ENCODE measurements at regions not wholly inside any gene's neighbourhood (a gene's known extent, or its start where the extent isn't known, plus 50 kb on each side); places are given as distances from the start of the nearest gene placed in this dataset.
"Not testable (repeated sequence)": the region's sequence is repeated elsewhere in the genome, so short reads cannot be mapped to it uniquely, and the experiment has no call there.

DNA sequence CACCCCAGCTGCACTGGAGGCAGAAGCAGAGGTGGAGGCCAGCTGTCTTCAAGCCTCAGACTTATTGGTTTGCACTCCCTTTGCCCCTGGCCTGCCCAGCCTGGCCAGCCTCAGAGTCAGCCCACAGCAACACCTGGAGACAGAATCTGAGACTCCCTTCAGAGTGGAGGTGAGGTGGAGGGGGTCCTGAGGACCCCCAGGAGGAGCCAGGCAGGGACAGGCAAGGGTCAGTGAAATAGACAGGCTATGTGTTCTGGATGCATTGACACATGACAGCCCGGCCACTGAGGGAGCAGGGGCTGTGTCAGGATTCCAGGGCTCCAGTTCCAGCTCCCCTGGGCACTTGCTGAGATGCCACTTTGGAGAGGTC, 309.7 kb downstream of the MYCN start:
- no peak for DNase-seq

DNA sequence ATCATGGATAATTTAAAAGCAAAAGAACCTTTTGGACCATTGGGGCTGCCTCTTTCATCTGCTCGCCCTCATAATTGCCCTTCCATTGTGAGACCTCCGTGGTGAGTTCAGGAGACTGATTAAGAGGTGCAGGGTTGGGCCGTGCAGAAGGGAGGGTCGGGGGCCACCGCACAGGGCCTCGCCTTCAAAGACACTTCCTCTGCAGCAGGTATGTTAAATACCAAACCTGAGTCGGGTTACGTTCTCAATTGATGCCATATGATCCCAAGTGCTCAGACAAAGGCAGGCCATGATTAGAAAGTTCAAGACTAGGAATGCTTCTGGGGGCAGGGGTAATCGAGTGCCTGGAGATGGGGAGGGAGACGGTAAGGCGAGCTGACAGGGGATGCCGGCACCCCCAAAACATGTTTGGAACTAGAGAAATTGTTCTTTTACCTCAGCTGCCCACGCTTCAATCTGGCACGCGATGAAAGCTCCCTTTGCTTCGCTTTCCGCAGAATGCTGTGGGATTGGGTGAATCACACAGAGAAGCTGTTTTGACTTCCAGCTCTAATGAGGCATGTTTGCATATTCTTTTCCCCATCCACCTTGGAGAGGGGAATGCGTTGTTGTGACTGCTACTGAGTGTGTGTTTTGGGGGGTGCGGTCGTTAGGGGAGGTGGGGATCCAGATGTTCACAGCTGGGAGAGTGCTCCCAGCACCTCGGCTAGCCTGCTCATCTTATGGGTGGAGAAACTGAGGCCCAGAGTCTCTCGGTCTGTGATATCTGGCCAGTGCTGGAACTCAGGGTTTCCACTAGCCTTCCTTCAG, 309.1 kb downstream of the MYCN start:
- DNase-seq, result no peak

DNA sequence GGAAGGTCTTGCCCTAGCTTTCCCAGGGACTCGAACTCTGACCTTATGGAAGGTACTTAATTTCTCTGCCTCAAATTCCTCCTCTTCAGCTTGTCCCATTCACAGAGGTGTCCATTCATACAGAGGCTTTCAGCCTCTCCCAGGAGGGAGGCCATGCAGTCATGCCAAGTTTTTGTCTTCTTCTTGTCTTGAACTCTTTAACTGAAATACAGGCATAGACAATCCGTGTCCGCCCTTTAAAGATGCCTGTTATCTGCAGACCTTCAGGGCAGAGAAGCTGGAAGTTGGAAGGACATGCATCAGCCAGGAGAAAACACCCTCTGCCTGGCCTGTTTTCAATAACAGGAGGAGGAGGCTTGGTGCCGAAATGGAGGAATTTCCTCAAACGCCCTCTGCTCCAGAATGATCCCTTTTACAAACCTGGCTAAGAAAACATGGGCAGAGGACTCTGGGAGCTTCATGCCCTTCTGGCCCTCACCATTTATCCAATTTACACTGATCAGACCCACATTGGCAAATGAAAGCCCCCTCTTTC, 308.3 kb downstream of the MYCN start:
- DNase-seq, result no peak

DNA sequence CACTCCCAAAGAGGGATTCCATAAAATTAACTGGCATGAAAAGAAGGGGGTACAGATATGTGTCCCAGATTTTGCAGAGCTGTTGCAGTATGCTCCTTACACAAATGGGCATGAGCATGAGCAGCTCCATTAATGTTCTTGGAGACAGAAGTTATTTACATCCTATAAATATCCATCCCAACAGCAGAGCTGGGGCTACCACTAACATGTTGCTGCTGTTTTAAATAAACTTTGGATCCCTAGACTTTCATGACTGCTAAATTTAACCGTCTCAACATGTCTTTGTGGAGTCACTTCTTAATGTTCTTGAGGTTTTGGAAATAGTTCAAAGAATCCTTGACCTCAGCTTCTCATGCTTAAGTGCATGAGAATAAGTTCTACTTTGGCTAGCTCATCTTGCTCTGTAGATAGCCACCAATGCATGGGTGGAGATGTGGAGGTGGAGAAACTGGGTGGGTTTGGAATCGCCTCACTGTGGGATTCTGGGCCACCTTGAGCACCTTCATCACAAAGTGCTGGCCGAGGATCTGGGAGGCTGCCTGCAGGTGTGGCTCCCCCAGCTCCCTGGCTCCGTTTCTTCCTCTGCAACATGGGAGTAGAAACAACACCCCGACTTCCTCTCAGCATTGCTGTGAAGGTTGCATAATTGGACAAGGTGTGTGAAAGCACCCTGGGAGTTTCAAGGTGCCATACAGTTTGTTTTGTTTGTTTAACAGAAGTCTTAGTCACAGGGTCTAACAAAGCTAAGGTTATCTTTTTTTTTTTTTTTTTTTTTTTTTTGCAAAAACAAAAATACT, 307.2 kb downstream of the MYCN start:
- DNase-seq, result no peak

DNA sequence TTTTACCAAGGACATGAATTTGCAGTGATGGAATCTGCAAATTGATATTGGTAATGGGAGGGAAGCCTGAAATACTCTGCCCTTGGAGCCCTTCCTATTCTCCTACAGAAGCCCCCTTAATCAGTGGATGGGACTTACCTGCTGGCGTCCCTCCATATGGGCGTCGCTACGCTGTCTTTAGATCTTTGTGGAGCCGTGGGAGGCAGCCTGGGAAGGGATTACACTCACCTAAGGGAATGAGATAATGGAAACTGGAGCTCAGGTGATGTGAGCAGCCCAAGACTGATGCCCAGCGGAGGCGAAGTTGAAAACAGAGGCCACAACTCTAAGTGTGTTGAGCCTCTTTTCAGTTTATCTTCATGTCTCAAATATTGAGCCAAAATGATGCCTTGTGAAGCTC, 306.6 kb downstream of the MYCN start:
- no peak for DNase-seq

DNA sequence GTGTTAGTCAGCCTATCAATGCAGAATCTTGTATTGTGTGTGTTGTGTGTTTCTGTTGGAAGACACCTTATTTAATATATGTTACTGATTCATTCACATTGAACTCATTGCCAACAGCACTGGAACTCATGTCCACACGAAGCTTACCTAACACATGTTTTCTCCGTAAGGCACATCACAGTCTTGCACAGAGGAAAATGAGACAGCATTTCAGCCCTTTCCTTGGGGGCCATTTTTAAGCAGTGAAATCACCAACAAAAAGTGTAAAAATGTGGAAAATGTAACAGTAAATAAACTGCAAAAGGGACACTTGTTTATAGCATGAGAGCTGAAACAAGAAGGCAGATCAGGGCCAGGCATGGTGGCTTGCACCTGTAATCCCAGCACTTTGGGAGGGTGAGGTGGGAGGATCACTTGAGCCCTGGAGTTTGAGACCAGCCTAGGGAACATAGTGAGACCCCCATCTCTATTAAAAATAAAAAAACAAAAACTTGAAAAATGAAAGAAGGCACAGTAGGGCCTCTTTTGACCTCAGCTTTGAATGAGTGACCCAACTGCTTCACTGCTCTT, 306.0 kb downstream of the MYCN start:
- DNase-seq, result no peak

DNA sequence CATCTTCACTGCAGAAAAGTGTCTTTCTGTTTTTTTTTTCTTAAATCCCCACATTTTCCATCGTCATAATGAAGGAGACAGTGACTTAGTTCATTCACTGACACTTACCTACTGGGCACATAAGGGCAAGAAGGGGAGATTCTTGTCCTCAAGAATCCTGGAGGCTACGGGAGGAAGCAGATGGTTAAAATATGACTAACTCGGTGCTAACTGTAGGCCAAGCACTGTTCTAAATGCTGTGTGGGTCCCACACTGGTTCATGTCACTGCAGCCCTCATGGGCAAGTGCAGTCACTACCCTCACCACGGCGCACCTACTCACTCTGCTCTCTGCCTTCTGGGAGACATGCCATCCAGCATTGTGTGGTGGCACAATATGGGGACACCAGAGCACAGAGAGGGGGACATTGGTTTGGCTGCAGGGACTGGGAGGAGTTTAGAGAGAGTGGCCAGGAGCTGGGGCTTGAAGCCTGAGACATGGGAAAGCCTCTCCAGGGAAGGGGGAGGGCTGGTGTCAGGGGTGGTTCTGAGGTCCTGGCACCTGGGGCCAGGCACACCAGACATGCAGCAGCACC, 305.2 kb downstream of the MYCN start:
- no peak for DNase-seq

DNA sequence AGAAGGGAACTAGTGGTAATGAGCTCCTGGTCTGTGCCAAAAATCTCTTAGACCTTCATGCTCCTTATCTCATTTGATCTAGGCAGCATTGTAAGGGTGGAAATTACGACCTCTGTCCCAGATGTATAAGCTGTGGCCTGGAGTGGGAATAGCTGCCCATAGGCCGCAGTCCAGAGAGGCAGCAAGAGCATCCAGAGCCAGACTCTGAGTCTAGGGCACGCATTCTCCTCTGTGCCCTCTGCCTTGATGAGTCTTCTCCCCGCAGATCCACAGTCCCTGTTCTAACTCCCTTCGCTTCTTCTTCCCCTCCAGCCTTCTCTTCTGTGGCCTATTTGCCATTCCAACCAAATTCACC, 304.6 kb downstream of the MYCN start:
- DNase-seq, result no peak

DNA sequence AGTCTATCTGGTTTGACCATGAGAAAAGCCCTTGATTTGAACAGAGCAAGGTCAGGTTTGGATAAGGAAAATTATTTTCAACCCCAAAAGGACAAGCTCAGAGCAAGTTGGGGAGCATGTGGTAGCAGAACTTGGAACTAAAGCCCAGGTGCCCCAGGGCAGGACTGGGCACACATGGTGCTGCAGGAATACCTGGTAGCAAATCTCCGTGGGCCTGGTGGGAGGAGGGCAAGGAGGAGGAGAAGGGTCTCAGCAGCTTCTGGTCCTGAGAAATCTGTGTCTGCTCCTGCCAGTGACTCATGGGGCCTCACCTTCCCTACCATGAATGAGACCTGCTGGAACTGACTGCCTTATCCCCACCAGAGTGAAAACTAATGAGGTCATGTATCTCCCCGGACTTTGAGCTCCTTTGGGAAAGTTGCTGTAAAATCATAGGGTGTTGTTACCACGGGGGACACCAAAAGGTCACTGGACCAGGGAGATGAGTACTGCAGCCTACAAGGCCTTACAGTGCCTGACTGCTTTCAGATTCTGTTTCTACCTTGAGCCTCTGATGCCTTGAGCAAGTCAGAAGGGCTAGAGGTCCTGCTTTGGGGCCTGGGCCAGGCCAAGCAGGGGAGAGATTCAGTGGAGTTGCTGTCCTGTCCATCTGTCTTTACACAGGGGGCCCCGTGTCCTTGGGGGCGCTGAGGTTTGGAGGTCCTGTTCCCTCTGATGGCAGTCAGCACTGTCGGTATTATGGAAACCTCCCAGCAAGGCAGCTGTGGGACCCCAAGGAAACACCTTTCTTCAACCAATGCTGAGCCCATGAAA, 304.0 kb downstream of the MYCN start:
- no peak for DNase-seq

DNA sequence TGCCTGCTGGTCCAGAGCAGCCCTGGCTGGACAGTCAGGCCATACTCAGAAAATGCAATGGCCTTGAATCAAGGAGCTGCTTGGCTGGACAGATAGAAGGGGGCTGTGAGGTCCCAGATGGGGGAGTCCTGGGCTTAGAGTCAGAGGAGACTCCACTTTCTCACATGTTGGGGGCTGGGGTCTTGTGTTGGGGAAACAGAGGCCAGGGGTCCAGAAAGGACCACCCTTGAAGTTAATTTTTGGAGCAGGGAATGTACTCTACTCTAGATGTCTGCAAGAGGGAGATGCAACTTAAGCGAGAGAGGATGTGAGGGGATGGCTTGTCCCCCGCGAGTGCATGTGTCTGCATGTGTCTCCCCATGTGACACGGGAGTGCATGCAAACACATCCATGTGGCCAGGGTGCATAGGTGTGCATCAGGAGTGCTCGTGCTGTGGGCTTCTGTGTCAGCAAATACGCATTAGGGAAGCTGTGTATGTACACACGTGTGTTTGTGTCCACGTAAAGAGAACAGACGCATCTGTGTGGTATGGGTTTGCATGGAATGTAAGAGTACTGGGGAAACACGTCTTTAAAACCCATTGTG, 303.2 kb downstream of the MYCN start:
- no peak for DNase-seq

DNA sequence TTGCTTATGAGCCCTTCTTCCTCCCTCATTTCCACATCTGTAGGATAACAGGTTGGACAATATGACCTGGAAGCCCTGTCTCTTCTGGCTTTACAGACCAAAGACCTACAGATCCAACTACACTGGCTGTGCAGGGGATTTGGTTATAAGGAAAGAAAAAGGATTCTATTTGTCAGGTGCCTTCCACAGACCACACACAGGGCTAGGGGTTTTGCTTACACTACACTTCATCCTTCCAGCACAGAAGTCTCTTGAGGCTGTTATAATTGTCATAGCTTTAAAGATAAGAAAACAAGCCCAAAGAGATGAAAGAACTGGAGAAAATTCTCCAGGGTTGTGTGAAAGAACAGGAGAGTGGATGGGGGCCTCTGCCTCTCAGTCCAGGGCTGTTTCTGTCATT, 302.6 kb downstream of the MYCN start:
- no peak for DNase-seq

DNA sequence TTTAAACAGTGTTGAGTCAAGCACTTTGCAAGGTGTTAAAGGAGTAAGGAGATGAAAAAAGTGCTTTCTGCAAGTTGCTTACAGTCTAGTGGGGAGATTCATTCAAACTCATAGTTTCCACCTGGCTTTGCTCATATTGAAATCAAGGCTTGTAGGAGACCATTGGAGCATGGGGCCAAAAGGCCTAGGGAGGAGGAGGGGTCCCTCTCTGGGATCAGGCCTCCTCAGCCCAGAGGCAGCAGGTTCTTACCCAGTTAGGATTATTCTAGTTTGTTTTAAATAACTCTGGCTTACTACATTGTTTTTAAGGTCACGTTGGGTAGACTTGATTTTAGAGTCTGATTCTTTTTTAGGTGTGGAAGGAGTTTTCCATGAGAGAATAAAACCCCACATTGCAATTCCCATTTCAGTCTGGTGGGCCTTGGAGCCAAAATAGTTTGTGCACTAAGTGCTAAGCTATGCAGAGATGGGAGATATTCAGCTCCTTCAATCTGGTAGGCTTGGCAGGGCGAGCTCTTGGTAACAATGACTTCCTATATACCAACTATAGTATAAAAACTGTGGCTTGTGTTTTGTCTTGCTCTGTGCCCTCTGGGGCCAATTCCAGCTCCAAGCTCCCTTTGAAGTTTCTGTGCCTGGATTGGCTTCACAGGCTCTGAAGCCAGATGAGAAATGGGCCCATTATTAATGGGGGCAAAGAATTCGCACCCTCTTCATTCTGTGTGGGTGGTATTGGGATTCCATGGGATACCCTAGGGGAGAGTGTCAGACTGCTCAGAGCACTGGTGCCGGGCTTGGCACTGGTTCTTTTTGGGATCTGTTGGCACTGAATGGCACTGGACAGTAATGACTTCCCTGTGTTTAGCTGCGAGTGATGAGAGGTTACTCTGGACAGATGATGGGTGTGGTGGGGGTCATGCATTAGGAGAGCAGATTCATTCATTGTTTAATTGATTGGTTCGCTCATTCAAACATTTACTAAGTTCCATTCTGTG, 301.1 kb downstream of the MYCN start:
- DNase-seq, result no peak

DNA sequence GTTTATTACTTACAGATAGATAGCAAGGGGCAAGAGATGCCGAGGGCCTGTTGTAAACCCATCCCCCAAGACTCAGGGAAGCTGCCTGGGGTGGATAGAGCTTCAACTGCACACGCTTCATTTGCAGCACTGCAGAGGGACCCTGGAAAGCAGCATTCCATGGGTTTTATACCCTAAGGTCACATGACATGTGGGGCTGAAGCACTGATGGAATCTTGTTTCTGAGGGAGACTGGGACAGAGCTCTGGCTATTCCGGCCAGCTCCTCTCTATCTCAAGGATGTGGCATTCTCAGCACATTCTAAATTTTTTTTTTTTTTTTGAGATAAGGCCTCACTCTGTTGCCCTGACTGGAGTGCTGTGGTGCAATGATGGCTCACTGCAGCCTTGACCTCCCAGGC, 300.1 kb downstream of the MYCN start:
- DNase-seq, result no peak

DNA sequence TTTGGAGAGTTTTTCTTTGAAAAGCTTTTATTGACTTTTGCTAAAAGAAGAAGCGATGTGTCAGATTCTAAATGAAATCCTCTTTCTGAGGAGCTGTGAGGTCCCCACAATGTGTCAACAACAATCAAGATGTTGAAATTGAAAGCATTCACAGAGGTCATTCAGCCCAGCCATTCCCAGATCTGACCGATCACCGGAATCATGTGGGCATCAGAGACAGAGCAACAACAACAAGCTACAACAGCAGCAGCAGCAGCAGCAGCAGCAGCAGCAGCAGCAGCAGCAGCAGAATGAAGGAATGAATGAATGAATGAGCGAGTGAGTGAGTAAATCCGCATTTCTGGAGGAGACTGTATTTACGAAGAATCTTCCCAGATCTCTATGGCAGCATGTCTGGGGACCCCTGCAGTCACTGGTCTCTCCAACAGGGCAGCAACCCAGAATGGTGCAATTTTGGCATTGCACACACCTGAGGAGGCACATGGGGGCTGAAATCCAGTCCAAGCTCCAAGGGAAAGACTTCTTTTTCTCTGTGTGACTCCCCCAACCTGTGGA, 299.0 kb downstream of the MYCN start:
- no peak for DNase-seq

DNA sequence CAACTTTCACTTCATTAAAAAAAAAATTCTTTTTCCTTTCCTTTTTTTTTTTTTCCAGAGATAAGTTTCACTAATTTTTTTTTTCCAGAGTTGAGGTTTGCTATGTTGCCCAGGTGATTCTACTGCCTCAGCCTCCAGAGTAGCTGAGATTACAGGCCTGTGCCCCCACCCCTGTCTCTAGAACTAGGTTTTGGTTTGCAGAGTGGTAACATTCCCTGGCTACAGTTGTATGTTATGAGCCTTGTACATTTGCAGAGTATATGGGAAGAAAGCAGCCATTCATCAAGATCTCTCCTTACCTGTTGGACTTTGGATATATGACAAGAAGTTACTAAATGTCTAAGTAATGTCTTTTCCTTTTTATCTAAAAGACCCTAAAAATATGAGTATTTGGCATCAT, 298.4 kb downstream of the MYCN start:
- DNase-seq, result no peak

DNA sequence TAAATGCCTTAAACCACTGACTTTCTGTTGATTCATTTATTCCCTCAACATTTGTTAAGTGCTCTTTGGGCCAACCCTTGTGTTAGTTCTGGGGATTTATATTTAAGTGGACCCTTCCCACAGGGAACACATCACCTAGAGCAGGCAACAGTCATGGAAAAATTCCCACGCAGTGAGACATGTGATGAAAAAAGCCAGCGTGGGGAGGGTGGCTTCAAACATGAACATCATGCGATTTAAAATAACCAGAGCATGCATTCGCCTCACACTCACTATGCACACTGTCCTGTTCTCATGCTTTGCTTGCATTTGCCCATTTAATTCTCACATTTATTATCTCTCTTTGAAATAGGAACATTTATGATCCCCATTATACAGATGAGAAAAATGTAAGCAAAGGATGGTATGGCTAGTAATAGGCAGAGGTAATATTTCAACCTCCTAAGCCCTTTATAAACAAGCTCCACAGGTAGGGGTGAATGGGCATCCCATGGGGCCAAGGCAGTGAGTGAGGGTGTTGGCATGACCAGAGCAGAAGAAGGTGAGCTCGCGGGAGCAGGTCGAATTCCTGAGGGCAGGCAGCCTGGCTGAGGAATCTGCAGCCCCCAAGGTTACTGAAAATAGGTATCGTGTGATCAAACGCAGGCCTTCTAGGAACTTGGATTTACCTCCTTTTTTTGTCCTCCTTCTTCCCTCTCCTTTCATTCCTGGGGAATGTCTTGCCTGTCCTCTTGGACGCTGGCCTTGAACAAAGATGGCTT, 297.8 kb downstream of the MYCN start:
- no peak for DNase-seq

DNA sequence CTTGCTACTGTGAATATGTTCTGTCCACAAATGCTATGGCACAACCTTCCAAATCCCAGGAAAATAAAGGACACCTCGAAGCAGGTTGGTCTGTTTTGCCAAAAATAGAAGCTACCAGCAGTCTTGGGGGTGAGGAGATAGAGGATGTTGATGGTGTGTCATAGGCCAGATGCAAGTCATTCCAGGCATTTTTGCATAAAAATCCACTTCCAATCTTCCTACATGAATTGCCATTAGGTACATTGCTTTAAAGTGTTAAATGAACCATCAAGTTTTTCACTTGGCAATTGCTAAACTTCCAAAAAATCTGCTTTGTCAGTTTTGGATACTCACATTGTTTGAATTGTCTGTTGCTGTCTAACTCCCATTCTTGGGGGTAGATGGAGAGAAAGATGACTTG, 295.4 kb downstream of the MYCN start:
- DNase-seq, result no peak

DNA sequence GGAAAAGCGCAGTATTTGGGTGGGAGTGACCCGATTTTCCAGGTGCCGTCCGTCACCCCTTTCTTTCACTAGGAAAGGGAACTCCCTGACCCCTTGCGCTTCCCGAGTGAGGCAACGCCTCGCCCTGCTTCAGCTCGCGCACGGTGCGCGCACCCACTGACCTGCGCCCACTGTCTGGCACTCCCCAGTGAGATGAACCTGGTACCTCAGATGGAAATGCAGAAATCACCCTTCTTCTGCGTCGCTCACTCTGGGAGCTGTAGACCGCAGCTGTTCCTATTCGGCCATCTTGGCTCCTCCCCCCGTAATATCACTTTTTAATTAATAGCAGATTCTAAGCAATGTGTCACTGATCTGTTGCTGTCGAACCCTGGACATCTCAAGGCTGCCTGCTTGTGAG, 294.9 kb downstream of the MYCN start:
- not testable (repeated sequence) for DNase-seq

DNA sequence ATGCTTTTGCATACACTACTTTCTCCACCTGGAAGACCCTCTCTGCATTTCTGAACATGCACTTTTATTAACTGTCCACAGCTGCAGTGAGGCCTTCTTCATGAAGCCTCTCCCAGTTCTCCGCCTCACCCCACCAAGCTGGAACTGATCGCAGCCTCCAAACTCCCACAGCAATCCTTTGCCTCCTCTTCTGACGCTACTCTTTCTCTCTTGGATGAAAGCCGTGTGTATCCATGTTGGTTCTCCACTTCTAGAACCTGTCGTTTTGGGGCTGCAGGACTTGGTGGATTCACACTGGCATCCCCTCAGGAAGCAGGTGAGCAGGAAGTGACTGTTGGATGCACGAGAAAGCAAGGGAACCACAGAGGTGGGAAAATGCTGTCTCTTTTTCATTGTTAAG, 288.6 kb downstream of the MYCN start:
- no peak for DNase-seq

DNA sequence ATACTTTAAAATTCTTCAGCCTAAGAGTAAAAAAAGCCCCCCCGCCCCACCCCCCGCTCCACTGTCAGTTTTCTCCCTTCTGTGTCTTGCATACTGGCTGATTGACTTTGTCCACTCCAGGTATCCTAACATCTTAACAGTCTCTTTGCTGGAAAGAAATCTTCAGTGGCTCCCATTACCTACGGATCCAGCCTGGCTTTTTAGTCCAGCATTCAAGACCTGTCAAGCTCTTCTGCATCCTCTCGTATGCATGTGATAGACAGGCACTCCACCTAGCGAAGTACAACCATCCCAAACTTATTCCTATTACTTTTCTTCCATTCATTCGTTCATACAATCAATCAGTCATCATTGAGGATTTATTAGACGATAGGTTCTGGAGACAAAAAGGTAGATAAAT, 288.1 kb downstream of the MYCN start:
- no peak for DNase-seq
